ENCODE measurements at regions not wholly inside any gene's neighbourhood (a gene's known extent, or its start where the extent isn't known, plus 50 kb on each side); places are given as distances from the start of the nearest gene placed in this dataset.

GRCh38 chr12:90870971-90871725, 83.8 kb downstream of the CCER1 start:
- TF ChIP-seq, protein P1, sequence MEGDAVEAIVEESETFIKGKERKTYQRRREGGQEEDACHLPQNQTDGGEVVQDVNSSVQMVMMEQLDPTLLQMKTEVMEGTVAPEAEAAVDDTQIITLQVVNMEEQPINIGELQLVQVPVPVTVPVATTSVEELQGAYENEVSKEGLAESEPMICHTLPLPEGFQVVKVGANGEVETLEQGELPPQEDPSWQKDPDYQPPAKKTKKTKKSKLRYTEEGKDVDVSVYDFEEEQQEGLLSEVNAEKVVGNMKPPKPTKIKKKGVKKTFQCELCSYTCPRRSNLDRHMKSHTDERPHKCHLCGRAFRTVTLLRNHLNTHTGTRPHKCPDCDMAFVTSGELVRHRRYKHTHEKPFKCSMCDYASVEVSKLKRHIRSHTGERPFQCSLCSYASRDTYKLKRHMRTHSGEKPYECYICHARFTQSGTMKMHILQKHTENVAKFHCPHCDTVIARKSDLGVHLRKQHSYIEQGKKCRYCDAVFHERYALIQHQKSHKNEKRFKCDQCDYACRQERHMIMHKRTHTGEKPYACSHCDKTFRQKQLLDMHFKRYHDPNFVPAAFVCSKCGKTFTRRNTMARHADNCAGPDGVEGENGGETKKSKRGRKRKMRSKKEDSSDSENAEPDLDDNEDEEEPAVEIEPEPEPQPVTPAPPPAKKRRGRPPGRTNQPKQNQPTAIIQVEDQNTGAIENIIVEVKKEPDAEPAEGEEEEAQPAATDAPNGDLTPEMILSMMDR (IDR thresholded peaks at IDR 0.05; ENCODE audit: control extremely low read depth, extremely low read depth) = no peak
- WGBS, 2 donors = 74 to 83% methylated on average over 1 of the region's 1 CpG
- H3K27ac ChIP-seq (ENCODE audit: low read depth in 1 of 2, low read length in 1 of 2) = no peak overlapping the region
- no peak overlapping the region for H3K4me3 ChIP-seq
- no peaks in the 10 kb centered on the region for H3K27me3 ChIP-seq (ENCODE audit: control insufficient read depth in 3 of 3, insufficient read depth in 3 of 3, low read length in 2 of 3)
- no peaks in the 10 kb centered on the region for H3K9me3 ChIP-seq (ENCODE audit: control insufficient read depth in 4 of 4, insufficient read depth in 3 of 4, low read length in 3 of 4)
- ATAC-seq (ENCODE audit: insufficient read depth, low FRiP score) (no peak), DNase-seq (no peak)
- H3K9ac ChIP-seq (ENCODE audit: insufficient read depth in 1 of 2, low read length in 2 of 2) = no peak overlapping the region
- no peaks in the 10 kb centered on the region for H3K36me3 ChIP-seq (ENCODE audit: control insufficient read depth in 4 of 4, insufficient read depth in 4 of 4, low read length in 4 of 4)
- no peaks in the 10 kb centered on the region for H3K4me1 ChIP-seq (ENCODE audit: control insufficient read depth in 5 of 5, insufficient read depth in 5 of 5, low read length in 5 of 5)

DNA sequence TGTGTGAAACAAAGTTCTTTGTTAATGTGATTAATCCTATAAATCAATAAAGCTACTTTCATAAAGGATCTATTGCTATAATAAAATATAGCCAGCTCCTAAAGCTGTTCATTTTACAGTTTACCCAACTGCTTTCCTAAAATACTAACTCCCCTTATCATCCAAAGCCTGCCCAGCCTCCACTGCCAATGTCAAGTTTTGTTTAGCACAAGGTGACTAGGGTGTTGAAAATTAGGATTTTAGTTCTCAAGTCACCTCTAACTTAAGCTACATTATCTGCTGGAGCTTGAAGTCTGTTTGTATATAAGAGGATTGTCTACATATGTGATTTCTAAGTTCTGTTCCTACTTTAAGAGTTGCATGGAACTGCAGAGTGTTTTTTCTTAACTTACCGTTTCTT, 86.3 kb downstream of the CCER1 start:
- H3K36me3 ChIP-seq (ENCODE audit: control insufficient read depth in 4 of 4, insufficient read depth in 4 of 4, low read length in 4 of 4) = no peaks in the 10 kb centered on the region
- H3K4me3 ChIP-seq = no peak overlapping the region
- TF ChIP-seq, protein P1 (IDR thresholded peaks at IDR 0.05; ENCODE audit: control extremely low read depth, extremely low read depth) = no peak
- no peaks in the 10 kb centered on the region for H3K27me3 ChIP-seq (ENCODE audit: control insufficient read depth in 3 of 3, insufficient read depth in 3 of 3, low read length in 2 of 3)
- no peak overlapping the region for H3K9ac ChIP-seq (ENCODE audit: insufficient read depth in 1 of 2, low read length in 2 of 2)
- 88 to 94% methylated on average over 1 of the region's 1 CpG for WGBS, 2 donors
- no peaks in the 10 kb centered on the region for H3K4me1 ChIP-seq (ENCODE audit: control insufficient read depth in 5 of 5, insufficient read depth in 5 of 5, low read length in 5 of 5)
- ATAC-seq (ENCODE audit: insufficient read depth, low FRiP score) (no peak), DNase-seq (no peak)
- H3K9me3 ChIP-seq (ENCODE audit: control insufficient read depth in 4 of 4, insufficient read depth in 3 of 4, low read length in 3 of 4) = no peaks in the 10 kb centered on the region
- H3K27ac ChIP-seq (ENCODE audit: low read depth in 1 of 2, low read length in 1 of 2) = no peak overlapping the region

GRCh38 chr12:90859591-90859990, 95.4 kb downstream of the CCER1 start:
- Histone ChIP-seq H3K36me3 (ENCODE audit: control insufficient read depth in 4 of 4, insufficient read depth in 4 of 4, low read length in 4 of 4) (no peaks in the 10 kb centered on the region), H3K27me3 (ENCODE audit: control insufficient read depth in 3 of 3, insufficient read depth in 3 of 3, low read length in 2 of 3) (no peaks in the 10 kb centered on the region), H3K9ac (ENCODE audit: insufficient read depth in 1 of 2, low read length in 2 of 2) (no peak overlapping the region), H3K9me3 (ENCODE audit: control insufficient read depth in 4 of 4, insufficient read depth in 3 of 4, low read length in 3 of 4) (peaks cover 0 to 4% (median 0%) of the 10 kb centered on the region in 4 donors), H3K4me3 (no peak overlapping the region), H3K27ac (ENCODE audit: low read depth in 1 of 2, low read length in 1 of 2) (no peak overlapping the region), H3K4me1 (ENCODE audit: control insufficient read depth in 5 of 5, insufficient read depth in 5 of 5, low read length in 5 of 5) (peaks cover 0 to 3% (median 0%) of the 10 kb centered on the region in 5 donors)
- no peak for DNase-seq
- TF ChIP-seq, protein P1 (IDR thresholded peaks at IDR 0.05; ENCODE audit: control extremely low read depth, extremely low read depth) = no peak
- no peak for ATAC-seq (ENCODE audit: insufficient read depth, low FRiP score)

DNA sequence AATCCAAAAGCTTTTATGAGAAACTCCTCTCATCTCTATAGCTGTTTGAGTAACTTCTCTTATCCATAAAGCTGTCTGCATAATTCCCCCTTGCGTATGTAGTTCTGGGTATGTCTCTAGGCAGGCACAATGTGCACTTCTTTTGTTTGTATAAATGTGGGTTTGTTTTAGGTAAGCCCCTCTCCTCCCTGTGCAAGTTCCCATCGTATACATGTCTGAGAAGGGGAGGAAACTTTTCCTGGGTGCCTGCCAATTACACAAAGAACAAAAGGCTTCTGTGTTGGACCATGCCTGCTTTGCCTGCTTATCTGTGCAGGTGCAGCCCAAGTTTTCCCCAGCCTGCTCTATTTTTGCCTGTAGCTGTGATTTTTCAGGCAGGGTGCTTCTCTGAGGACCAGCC, 96.7 kb downstream of the CCER1 start:
- Histone ChIP-seq H3K36me3 (ENCODE audit: control insufficient read depth in 4 of 4, insufficient read depth in 4 of 4, low read length in 4 of 4) (no peaks in the 10 kb centered on the region), H3K9me3 (ENCODE audit: control insufficient read depth in 4 of 4, insufficient read depth in 3 of 4, low read length in 3 of 4) (peaks cover 0 to 4% (median 0%) of the 10 kb centered on the region in 4 donors), H3K4me3 (no peak overlapping the region), H3K4me1 (ENCODE audit: control insufficient read depth in 5 of 5, insufficient read depth in 5 of 5, low read length in 5 of 5) (peaks cover 0 to 3% (median 0%) of the 10 kb centered on the region in 5 donors), H3K9ac (ENCODE audit: insufficient read depth in 1 of 2, low read length in 2 of 2) (no peak overlapping the region), H3K27ac (ENCODE audit: low read depth in 1 of 2, low read length in 1 of 2) (no peak overlapping the region), H3K27me3 (ENCODE audit: control insufficient read depth in 3 of 3, insufficient read depth in 3 of 3, low read length in 2 of 3) (no peaks in the 10 kb centered on the region)
- 30 to 48% methylated on average over 2 of the region's 2 CpGs for WGBS, 2 donors
- no peak for ATAC-seq (ENCODE audit: insufficient read depth, low FRiP score)
- peak; percentile 54 to 81 (median 62) for DNase-seq
- TF ChIP-seq, protein P1 (IDR thresholded peaks at IDR 0.05; ENCODE audit: control extremely low read depth, extremely low read depth) = no peak

Measured in lung (tissue), 11 donors.